HG03520 (cell line): ENCODE measurements at regions not wholly inside any gene's neighbourhood (a gene's known extent, or its start where the extent isn't known, plus 50 kb on each side); places are given as distances from the start of the nearest gene placed in this dataset.
"Not testable (repeated sequence)": the region's sequence is repeated elsewhere in the genome, so short reads cannot be mapped to it uniquely, and the experiment has no call there.

Source experiments
- ATAC-seq: cut with Tn5 transposase; IDR thresholded peaks from one replicate; pipeline ENCODE4 v1.9.1; 2021; ENCODE audit warnings: mild to moderate bottlenecking, moderate library complexity; ENCODE audit not compliant: unreplicated experiment

DNA sequence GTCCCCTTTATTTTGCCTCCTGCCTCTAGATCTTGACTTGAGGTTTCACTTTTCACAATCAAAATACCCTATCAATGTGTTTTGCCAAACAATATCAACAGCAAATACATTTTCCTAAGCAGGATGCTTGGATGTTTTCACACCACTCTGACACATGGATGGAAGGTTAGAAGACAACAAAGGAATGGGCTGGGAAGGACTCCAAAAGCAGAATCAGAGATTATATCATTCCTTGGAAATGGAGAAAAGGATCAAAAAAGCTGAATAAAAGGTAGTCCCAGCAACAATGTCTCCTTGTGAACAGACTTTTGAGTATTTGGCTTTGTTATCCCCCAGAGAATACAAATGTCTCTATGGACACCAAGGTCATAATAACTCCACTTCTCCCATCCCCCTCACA lies 170.8 kb downstream of the ETAA1 start:
- no peak for ATAC-seq

DNA sequence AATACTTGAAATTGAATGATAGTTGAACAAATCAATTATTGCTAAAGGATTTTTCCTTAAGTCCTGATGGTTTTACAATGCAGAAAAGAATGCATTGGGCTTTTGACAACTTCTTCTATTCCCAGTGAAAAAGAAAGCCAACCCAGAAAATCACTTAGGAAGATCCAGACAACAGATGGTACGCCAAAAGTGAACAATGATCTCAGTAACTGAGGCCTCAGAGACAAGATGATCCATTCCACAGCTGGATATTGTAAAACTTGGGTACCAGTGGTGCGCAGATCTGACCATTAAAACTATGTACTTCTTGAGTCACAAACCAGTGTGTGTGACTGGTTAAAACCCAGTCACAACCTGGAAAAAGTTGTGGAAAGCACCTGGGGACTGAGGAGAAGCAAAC lies 173.5 kb downstream of the ETAA1 start:
- ATAC-seq: no peak

DNA sequence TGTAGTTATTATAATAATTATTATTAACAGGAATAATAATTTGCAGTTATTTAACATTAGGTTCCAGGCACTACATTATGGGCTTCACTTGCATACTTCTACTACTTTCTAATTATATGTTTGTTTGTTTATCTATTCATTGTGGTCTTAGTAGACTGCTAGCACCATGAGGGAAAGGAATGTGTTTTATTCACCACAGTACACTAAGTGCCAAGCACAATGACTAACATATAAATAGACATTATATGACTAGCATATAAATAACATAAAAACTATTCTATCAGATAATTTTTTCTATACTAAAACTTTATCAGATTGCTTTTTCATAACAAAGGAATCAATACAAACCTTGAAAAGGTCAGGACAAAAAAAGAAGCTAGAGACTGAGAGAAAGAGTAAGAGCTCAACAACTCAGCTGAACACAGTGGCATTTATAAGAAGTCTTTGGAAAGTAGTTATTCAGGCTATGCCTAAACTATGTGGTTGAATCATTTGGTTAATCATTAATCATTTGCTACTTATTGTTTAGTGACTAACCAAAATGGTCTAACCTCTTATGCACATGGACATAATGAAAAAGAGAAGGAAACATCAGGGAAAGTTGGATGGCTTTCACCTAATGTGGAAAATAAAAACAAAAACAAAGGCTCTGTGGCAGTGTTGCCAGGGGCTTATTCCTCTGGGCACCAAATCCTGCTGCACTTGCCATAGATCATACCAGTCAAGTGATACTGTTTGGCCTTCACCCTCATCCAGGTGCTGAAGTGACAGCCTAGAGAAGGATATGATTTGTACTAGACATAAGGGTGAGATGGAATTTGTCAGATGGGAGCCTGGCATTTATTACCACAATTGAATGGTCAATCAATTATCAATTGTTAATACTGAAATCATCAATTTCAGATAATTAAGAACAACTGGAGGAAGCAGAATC lies 174.9 kb downstream of the ETAA1 start:
- no peak for ATAC-seq

DNA sequence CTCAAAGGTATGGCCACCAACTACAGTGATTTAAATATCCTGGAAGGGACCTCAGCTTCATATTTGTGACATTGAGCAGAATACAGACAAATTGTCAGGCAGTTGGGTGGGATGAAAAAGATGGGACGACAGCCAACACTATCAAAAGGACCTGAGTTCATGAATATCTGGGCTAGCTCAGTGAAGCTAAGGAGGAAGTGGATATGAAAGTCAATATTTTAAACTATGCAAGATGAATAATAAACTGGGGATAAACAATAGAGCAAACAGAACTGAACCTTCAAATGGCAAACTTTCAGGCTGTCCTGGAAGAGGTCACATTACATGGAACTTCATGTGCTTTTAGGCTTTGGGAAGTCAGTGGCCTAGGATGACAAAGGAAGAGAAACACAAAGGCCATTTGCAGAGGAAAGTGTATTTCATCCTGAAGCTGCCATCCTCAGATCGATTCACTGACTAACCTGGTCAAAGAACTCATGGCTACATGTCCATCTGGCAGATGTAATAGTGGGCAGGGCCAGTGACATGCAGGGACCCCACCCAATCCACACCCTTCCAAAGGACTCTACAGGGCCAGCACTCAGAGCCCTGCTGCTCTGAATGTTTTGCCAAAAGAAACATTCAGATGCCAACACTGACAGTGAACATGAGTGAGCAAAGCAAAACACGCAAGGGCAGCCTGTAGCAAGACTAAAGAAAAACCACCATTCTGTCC lies 175.7 kb downstream of the ETAA1 start:
- ATAC-seq: no peak

DNA sequence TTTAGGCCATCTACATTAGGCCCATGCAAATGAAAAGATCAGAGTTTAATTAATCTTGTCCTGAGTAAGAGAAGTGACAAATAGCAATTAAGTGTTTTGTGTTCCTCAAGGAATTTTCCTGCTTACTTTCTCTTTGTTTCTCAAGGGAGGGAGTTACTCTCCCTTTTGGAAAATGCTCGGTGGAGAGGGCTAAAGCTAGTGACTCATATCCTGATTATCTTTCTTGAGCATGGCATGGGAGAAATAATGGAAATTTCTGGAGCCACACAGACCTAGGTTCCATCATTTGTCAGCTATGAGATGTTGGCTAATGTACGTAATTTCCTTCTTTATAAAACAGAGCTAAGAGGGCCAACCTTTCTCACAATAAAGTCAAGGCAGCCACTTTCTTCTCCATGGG lies 177.1 kb downstream of the ETAA1 start:
- no peak for ATAC-seq

DNA sequence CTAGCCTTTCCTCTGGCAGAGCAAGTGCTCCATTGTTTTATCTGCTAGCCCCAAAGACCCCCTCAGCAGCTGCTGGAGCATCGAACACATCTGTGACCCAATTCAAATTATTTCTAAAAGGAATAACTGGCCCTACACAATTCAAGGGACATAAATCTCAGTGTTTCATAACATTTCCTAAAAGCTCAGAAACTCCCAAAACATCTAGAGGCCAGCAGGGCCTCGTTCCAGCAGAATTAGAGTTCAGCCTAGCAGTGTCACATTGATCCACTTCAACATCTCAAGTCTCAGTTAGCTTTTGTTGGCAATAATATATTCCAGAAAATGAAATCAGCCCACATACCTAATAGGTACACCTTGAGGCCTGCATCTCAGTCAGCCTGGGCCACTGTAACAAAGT lies 179.1 kb downstream of the ETAA1 start:
- no peak for ATAC-seq

DNA sequence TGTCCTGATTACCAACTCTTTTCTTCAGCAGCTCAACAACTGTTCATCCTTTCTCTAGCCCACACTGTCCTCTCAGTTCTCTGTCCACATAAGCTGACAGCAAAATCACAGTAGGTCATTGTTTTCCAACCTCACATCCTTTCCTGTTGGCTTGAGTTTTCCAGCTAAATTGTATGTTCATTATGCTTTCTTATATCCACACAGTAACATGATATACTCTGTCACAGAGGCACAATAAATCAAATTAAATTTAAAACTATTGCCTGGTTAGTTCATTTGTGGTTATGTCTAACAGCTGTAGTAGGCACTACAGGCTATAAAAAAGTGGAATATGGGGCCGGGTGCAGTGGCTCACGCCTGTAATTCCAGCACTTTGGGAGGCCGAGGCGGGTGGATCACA lies 179.9 kb downstream of the ETAA1 start:
- ATAC-seq: no peak

DNA sequence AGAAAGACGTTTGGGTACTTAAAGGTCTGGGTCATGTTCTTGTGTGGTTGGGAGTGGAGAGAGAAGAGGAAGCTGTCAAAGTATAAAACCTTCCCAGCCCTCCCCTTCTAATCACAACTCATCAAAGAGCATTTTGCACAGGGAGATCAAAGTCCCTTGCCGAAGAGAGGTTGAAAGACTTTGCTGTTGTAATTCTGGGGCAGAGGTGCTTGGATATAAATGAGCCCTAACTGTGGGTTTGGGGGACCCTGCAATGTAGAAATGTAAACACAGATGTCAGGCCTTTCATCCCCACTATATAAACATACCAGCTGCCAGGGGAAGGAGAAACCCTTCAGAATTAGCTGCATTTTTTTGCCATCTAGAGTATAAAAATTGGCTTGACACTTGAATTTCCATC lies 182.1 kb downstream of the ETAA1 start:
- ATAC-seq: no peak

DNA sequence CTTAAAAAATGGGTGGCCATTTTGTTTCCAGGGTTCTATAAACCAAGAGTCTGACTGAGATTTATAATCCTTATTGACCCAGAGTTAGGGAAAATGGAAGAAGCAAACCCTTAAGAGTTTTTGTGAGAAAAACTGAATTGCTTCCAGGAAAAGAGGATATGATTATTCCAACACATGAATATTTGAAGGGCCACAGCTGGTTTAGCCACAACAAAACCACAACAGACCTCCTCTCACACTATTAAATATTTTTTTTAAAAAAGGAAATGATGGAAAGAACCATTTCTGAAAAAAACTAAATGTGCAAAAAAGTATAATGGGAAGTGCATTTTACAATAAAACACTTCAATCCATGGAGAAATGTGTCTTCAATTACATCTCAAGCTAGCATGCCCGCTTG lies 182.7 kb downstream of the ETAA1 start:
- ATAC-seq: no peak

DNA sequence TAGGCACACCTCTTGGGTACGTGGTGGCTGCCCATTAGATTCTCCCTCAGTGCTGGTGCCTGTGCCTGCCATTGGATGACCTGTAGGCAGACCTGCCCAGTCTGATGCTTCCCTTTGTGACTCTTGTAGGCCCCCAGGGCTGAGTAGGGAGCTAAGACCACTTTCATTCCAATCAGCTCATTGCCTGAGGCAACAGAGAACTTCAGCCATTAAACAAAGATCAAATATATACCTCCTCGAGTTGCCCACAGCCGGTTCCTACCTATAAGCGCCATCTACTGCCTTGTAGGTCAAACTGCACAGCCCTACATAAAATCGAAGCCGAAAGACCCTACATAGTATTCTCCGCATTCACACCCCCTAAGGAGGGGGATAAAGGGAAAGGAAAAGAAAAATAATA lies 184.6 kb downstream of the ETAA1 start:
- ATAC-seq: no peak

DNA sequence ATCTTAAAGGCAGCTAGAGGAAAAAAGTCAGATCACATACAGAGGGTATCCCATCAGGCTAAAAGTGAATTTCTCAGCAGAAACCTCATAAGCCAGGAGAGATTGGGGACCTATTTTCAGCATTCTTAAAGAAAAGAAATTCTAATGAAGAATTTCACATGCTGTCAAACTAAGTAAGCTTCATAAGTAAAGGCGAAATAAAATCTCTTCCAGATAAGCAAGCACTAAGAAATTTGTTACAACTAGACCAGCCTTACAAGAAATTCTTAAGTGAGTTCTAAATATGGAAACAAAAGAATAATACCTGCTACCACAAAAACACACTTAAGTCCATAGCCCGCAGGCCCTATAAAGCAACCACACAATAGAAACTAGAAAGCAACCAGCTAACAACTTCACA lies 186.1 kb downstream of the ETAA1 start:
- ATAC-seq: no peak

DNA sequence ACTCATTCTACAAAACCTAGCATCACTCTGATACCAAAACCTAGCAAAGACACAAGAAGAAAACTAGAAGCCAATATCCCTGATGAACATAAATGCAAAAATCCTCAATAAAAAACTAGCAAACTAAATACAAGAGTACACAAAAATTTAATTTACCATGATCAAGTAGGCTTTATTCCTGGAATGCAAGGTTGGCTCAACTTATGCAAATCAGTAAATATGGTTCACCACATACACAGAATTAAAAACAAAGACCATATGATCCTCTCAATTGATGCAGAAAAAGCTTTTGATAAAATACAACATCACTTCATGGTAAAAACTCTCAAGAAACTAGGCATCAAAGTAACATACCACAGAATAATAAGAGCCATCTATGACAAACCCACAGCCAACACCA lies 188.3 kb downstream of the ETAA1 start:
- no peak for ATAC-seq

DNA sequence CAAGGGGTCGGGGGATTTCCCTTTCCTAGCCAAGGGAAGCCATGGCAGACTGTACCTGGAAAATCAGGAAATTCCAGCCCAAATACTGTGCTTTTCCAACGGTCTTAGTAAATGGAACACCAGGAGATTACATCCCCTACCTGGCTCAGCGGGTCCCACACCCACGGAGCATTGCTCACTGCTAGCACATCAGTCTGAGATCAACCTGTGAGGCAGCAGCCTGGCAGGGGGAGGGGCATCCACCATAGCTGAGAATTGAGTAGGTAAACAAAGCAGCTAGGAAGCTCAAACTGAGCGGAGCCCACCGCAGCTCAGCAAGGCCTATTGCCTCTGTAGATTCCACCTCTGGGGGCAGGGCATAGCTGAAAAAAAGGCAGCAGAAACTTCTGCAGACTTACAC lies 192.0 kb downstream of the ETAA1 start:
- ATAC-seq: not testable (repeated sequence)

DNA sequence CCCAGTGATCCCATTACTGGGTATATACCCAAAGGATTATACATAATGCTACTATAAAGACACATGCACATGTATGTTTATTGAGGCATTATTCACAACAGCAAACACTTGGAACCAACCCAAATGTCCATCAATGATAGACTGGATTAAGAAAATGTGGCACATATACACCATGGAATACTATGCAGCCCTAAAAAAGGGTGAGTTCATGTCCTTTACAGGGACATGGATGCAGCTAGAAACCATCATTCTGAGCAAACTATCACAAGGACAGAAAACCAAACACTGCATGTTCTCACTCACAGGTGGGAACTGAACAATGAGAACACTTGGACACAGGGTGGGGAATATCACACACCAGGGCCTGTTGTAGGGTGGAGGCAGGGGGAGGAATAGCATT lies 197.4 kb downstream of the ETAA1 start:
- not testable (repeated sequence) for ATAC-seq

DNA sequence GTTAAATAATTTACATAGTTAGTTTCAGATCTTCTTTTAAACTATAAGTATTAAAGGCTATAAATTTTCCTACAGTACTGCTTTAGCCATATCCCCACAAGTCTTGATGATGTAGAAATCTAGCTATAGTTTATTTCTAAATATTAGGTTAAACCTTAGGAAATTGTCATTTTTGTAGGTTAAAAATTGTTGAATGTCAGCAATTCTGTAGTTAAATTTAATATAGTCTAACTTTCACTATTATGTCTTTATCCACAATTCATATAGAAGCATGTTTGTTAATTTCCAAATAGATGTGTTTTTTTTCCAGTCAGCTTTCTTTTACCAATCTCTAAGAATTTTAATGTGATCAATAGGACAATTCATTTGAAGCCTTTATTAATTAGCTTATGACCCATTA lies 199.7 kb downstream of the ETAA1 start:
- no peak for ATAC-seq

DNA sequence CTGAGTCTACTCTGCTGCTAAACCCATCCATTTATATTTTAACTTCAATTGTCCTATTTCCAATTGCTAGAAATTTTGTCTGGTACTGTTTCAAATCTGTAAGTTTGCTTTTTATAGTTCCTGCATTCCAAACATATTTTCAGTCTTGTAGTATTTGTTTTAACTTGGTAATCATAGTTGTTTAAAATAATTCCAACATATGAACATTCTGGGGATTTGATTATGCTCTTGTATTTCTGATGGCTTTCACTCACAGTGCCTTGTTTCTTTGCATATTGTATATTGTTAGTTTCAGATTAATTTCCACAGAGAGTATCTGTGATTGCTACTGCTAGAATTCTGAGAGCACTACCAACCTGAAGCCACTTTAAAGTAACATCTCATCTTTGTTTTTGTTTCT lies 202.4 kb downstream of the ETAA1 start:
- no peak for ATAC-seq

DNA sequence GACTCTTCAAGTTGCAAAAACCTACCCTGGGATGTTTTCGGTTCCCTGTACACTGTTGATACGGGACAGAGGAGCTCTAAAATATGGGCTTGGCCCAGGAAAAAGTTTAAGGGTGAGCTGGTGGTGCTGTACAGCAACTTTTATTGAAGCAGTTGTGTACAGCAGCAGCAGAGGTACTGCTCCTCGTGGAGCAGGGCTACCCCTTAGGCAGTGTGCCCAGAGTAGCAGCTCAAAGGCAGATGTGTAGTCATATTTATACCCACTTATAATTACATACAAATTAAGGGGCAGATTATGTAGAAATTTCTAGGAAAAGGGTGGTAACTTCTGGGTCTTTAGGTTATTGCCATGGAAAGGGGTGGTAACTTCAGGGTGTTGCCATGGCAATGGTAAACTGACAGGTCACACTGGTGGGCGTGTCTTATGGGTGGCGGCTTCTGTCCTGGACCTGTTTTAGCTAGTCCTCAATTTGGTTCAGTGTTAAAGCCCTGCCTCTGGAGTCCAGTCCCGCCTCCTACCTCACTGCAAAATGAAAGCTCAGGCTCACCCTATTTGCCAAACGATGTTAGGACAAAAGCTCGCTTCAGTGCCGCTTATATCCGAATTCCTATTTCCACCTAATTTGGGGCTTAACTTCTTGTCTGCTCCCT lies 203.2 kb downstream of the ETAA1 start:
- no peak for ATAC-seq

DNA sequence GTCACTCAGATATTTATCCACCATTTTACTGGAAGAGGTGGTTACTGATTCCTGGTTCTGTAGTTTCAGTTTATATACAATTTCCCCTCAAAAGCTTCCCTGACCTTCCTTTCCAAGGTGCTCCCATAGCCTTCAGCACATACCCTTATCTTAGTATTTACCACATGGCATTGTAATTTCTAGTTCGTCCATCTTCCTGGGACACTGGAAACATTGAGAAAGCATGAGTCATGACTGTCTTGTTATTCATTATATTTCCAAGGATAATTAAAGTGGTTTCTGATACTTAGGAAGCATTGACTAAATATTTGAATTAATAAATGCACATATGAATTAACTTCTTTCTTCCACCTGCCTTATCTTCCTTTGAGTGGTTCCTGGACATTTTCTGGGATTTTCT lies 203.8 kb downstream of the ETAA1 start:
- ATAC-seq: no peak

DNA sequence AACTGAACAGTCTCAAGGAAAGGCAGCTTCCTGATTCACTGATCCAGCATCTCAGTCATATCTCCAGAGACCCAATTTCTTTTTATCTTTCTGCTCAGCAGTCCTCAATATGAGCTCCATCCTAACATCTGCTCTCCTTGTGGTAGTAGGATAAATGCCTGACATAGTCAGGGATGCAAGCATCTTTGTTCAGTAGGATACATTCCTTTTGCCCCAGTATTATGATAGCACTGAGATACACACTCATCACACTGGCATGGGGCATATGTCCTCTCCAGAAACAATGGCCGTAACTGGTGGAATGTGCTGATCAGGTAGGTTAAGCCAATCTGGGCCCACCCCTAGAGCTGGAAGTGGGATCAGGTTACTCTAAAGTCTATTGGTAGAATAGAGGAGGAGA lies 207.2 kb downstream of the ETAA1 start:
- ATAC-seq: no peak

DNA sequence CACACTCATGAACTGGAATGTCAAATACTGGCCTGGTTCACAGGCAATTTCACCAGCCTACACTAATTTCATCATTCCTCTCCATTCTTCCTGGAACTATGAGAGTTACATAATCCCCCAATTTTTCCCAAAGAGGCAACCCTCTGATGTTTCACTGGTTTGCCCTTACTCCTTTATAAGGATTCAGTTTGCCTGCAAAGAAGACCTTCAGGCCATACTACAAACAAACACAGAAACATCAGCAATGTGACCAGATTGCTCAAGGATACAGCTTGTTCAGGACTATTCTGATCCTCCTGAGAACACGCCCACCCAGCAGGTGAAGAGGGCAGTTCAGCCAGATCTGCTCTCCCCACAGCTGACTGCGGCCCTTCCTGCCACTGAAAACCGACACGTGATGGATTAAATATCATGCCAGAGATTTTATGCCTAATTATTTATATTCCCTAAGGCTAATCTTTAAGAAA lies 215.5 kb downstream of the ETAA1 start:
- no peak for ATAC-seq

DNA sequence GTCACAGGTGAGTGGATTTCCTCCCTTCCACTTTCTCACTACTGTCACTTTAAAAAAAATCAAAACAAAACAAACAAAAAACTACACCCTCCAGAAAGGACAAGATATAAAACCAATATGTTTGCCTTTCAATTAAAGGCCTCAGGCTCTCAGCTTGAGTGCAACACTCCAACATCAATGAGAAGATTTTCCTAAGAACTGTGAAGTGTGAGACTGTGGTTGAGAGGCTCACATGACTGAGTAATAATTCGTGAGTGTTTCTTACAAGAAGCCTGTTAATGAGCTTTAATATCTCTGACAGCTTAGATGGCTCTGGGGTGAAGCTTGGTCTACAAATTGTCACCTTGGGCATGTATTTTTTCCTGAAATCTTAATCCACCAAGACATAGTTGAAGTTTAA lies 216.1 kb downstream of the ETAA1 start:
- ATAC-seq: no peak

DNA sequence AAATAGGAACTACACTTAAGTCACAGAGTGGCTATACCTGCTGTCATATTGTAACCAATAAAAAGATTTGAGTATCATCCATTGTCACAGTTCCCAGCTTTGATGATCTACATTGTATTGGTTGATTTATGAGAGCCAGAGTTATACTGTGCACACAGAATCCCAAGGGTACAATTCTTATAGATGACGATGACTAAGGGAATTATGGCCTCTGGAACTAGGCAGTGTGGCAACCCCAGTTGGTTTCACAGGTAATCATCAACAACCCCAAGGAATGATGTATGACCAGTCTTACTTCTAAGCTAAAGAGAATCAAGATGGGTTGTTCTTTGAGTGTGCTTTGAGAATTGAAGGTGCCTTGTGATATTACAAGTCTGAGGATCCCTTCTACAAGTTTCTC lies 217.3 kb downstream of the ETAA1 start:
- no peak for ATAC-seq
